HG03139 (cell line): ENCODE measurements at regions not wholly inside any gene's neighbourhood (a gene's known extent, or its start where the extent isn't known, plus 50 kb on each side); places are given as distances from the start of the nearest gene placed in this dataset.
"Not testable (repeated sequence)": the region's sequence is repeated elsewhere in the genome, so short reads cannot be mapped to it uniquely, and the experiment has no call there.

Experiments used
- ATAC-seq: cut with Tn5 transposase; IDR thresholded peaks from one replicate; pipeline ENCODE4 v1.9.1; 2021; ENCODE audit not compliant: unreplicated experiment

- no peak for ATAC-seq
Observed at GRCh38 chr4:18439311-18439710, 417.8 kb upstream of the LCORL start.

DNA sequence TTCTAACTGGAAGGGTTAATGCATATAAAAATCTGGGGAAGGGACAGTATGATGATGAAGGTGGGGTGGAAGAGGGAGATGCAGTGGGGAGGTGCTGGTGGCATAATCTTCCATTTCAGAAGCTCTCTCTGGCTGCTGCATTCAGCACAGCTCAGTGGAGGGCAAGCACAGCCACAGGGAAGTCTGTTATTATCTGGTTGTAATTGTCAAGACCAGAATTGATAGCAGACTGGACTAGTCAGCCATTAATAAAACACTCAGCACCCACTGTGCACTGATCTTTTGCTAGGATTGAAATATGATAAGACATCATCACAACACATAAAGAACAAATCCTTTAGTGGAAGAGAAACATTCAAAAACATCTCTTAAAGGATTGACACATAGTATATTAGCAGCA is 414.2 kb upstream of the LCORL start:
- no peak for ATAC-seq

- ATAC-seq = no peak
Observed at GRCh38 chr4:18422685-18423084, 401.1 kb upstream of the LCORL start.

DNA sequence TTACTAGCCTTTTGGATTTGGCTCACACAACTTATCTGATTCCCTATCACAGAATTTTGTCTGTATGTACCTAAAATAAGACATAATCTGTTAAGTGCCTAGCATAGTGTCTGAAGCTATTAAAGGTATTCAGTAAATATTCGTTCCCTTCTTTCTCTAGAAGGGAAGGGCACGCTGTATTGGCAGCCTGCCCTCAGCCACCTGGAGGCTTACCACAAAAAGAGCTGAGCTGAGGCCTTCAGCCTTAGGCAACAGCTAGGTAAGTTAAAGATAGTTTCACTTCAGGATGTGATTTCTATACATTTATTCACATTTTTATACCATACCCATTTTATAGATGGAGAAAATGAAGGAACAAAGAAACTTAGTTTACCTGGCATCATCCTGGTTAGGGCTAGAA is 400.0 kb upstream of the LCORL start:
- ATAC-seq = no peak

DNA sequence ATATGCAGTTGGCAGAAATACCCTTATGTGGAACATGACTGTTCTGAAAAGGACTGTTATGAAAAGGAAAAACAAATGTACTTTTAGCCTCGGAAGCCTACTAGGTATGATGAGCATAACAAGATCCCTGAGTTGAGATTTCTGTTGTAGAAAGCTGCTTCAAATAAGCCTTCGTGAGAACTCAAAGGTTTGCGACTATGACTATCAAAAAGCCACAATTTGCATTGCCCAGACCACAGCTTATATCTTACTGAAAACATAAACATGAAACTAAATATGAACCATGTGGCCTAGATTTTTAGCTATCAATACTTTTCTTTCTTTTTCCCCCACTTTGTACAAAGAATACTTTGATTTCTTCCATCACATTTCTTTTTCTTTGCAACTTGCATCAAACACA is 398.2 kb upstream of the LCORL start:
- no peak for ATAC-seq

GRCh38 chr4:18418195-18418898 is 396.8 kb upstream of the LCORL start:
- not testable (repeated sequence) for ATAC-seq

- not testable (repeated sequence) for ATAC-seq
Observed at GRCh38 chr4:18417651-18418050, 396.1 kb upstream of the LCORL start.

- ATAC-seq = no peak
Observed at GRCh38 chr4:18406264-18406663, 384.7 kb upstream of the LCORL start.

- peak; percentile 7 for ATAC-seq
Observed at GRCh38 chr4:18405054-18405453, 383.5 kb upstream of the LCORL start.

DNA sequence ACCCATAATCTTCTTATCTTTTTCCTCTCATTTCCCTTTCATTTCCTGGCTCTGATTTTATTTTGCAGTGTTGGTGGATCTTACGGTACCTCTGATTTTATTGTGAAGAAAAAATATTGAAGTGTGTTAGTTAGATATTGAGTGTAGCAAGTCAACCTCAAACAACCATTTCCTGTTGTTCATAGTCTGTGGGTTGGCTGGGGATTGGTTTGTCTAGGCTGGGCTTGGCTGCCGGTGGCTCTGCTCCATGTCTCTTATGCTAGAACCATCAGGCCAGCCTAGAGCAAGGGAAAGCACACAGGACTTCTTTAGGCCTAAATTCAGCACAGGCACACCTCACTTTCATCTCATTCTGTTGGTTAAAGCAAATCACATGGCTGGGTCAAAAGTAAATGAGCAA is 383.1 kb upstream of the LCORL start:
- peak; percentile 78 for ATAC-seq

DNA sequence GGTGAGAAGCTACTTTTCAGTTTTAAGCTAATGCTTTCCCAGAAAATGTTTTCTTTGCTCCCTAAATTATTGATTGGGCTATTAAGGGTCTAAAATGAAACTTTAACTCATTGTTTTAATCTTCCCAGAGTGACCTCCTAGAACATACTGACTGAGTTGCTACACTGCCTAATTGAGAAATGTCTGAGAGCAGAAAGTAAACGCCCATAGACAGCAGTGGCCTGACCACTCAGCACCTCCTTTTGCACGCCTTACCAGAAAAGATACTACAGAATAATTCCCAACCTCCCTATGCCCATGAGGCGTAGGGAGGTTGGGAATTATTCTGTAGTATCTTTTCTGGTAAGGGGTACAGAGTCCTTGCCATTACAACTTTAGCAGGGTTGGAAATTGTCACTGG is 381.8 kb upstream of the LCORL start:
- ATAC-seq = no peak

- ATAC-seq = no peak
Observed at GRCh38 chr4:18401868-18402267, 380.3 kb upstream of the LCORL start.

DNA sequence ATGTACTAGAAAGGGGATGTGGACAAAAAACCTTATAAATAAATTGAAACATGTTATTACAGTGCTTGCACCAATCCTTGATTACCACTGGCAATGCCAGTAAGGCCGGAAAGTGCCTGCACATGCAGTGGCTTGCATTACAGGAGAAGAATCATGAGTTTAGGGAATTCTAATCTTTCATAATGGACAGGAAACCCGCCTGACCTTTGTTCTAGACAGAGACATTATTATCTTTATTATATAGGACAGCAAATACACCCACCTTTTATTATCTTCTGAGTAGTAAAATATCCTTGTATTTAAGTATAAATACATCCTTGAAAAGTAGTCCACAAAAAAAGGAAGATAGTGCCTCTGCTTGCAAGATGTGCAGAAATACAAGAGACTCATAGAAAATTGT is 379.9 kb upstream of the LCORL start:
- ATAC-seq = no peak

GRCh38 chr4:18398661-18399060 is 377.1 kb upstream of the LCORL start:
- ATAC-seq = no peak

DNA sequence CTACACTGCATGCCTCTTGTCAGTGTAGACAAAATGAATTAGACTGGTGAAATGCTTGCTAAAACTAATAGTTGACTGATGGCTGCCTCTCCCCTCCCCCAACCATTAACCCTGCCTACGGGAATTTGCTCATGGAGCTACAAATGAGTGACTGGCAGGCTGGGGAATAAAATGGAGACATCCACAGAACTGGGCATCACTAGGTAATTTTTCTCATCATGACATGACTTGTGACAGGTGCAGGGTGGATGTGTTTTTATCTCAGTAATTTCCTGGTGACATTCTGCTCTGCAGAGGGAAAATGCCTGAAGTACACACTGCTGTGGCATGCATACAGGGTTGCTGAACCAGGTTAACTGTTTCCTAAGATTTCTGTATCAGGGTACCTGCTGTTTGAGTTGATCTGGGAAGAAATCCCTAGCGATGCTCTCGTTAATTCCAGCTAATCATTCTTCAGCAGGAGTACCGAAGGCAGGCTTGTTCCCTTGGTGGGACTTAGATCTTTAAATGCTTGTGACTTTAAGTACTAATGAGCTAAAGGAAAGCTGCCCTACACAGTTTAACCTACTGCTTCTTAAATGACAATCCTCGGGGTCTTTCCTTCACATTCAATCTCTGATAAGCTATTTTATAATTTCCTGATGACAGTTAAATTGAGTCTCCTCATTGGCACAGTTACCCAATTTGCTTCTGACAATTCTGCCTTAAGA is 376.3 kb upstream of the LCORL start:
- ATAC-seq = no peak

DNA sequence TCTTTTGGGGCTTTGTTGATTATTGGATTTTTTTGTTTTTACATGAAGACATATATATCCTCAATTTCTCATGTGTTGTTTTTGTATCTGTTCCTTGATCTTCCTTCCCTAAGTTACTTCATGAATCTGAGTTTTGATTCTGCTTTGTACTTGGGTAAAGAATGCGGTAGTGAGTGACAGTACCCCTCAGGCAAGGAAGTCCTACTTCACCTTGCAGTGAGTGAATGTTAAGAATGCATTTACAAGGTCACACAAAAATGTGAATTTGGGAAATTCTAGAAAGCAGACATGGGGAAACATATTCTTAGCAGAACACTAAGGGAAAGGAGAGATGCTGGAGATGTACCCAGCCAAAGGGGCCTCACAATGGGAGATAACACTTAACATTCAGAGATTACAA is 373.1 kb upstream of the LCORL start:
- no peak for ATAC-seq

DNA sequence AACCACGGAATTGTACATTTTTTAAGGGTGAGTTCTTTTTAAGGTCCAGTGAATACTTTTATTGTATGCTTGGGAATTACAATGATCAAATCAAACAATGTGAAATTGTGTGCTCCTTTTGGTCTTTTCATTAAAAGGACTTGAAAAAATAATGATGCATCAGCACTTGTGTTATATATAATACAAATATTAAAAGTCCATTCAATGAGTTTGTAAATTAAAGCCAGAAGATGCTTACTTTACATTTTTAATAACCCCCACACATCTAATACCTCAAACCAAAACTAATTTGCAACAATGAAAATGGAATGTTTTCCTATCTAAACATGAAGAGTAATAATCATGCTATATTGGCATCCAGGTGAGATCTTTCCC is 369.8 kb upstream of the LCORL start:
- ATAC-seq = no peak

DNA sequence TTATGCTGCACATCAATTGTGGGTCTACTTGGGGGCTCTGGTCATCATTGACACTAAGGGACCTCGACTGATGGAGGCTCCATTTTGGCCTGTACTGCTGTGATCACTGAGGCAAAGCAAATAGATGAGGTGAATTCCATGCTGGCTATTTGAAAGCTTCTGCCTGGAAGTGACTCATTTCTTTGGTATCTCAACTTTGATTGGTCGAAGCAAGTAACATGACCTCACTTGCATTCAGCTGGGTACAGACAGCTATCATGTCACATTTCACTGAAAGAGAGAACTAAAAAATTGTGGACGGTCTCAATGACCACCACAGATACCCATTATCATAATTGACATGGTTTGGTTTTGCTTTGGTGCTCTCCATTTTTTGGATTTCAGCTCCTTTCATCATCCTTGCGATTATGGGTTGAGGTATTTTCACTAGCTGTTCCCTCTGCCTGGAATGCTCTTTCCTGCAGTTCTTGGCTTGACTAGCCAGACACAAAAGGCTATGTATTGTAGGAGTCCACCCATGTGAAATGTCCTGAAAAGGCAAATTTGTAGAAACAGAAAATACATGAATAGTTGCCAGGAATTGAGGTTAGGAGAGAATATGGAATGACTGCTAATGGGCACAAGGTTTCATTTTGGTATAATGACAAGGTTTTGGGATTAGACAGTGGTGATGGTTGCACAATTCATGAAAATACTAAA is 369.2 kb upstream of the LCORL start:
- ATAC-seq = no peak

GRCh38 chr4:18389115-18389514 is 367.6 kb upstream of the LCORL start:
- no peak for ATAC-seq

DNA sequence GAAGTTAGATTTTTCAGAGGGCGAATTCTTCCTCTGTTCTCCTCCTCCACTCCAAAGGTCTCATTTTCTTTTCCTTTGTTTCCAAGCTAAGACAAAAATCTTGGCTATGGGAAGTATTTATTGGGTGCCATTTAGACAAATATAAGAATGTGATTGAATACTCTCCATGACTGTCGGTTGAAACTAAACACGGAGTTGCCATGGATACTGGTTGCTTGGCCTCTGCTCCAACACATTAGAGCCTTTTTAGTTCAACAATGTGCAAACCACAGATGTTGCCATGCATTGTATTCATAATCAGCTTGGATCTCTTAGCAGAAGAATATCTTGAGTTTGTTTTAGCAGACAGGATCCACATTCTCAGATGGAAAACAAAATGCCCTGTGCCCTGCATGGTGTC is 366.5 kb upstream of the LCORL start:
- no peak for ATAC-seq

DNA sequence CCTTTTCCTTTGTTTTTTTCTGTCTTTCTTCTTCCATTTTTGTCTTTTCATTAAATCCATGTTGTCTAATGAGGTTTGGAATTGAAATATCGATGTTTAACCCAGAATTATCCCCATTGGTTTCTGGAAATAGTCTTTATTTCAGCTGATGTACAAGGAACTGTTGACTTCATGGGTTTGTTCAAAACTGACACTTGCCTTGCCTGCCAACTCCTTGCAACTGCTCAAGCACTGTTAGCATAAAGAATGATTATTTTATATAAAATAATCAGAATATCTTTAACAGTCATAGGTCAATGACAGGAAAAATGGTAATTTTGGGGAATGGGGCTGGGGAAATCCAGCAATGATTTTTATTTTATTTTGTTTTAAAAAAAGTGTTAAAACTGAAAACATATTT is 359.6 kb upstream of the LCORL start:
- ATAC-seq = no peak

DNA sequence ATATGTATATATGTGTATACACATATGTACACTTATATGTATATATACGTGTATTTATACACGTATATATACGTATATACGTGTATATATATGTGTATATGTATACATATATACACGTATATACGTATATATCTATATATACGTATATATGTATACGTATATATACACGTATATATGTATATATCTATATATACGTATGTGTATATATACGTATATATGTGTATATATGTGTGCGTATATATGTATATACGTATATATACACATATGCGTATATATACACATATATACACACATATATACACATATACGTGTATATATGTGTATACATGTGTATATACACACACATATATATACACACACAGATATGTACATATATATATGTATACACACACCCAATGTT is 348.0 kb upstream of the LCORL start:
- ATAC-seq = no peak
